ENCODE measurements at regions not wholly inside any gene's neighbourhood (a gene's known extent, or its start where the extent isn't known, plus 50 kb on each side); places are given as distances from the start of the nearest gene placed in this dataset.

- no peaks in the 10 kb centered on the region for H3K36me3 ChIP-seq
- TF ChIP-seq, protein P1, sequence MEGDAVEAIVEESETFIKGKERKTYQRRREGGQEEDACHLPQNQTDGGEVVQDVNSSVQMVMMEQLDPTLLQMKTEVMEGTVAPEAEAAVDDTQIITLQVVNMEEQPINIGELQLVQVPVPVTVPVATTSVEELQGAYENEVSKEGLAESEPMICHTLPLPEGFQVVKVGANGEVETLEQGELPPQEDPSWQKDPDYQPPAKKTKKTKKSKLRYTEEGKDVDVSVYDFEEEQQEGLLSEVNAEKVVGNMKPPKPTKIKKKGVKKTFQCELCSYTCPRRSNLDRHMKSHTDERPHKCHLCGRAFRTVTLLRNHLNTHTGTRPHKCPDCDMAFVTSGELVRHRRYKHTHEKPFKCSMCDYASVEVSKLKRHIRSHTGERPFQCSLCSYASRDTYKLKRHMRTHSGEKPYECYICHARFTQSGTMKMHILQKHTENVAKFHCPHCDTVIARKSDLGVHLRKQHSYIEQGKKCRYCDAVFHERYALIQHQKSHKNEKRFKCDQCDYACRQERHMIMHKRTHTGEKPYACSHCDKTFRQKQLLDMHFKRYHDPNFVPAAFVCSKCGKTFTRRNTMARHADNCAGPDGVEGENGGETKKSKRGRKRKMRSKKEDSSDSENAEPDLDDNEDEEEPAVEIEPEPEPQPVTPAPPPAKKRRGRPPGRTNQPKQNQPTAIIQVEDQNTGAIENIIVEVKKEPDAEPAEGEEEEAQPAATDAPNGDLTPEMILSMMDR (IDR thresholded peaks at IDR 0.05) = no peak
- H3K9me3 ChIP-seq = no peaks in the 10 kb centered on the region
- no peak for ATAC-seq (ENCODE audit: insufficient number of reproducible peaks, low FRiP score, low read depth)
- H3K4me1 ChIP-seq (ENCODE audit: control insufficient read depth in 1 of 2, low read depth in 2 of 2) = no peaks in the 10 kb centered on the region
- no peak overlapping the region for H3K4me3 ChIP-seq
- DNase-seq (ENCODE audit: low spot score) = no peak
- no peaks in the 10 kb centered on the region for H3K27me3 ChIP-seq (replicated peaks; ENCODE audit: insufficient read depth)
- H3K27ac ChIP-seq = no peak overlapping the region
Observed at GRCh38 chr1:104172243-104172681, 422.6 kb downstream of the AMY1C start.

DNA sequence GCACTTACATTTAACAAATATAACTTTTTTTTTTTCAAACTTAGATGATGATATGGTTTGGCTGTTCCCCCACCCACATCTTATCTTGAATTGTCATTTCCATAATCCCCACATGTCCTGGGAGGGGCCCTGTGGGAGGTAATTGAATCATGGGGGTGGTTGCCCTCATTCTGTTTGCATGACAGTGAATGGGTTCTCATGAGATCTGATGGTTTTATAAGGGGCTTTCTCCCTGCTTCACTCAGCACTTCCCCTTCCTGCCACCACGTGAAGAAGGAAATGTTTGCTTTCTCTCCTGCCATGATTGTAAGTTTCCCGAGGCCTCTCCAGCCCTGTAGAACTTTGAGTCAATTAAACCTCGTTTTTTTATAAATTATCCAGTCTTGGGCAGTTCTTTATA, 432.6 kb downstream of the AMY1C start:
- no peak for ATAC-seq (ENCODE audit: insufficient number of reproducible peaks, low FRiP score, low read depth)
- no peaks in the 10 kb centered on the region for H3K9me3 ChIP-seq
- no peaks in the 10 kb centered on the region for H3K36me3 ChIP-seq
- no peaks in the 10 kb centered on the region for H3K4me1 ChIP-seq (ENCODE audit: control insufficient read depth in 1 of 2, low read depth in 2 of 2)
- TF ChIP-seq, protein P1 (IDR thresholded peaks at IDR 0.05) = no peak
- DNase-seq (ENCODE audit: low spot score) = no peak
- H3K27ac ChIP-seq = no peak overlapping the region
- H3K27me3 ChIP-seq (replicated peaks; ENCODE audit: insufficient read depth) = no peaks in the 10 kb centered on the region
- no peak overlapping the region for H3K4me3 ChIP-seq

- DNase-seq (ENCODE audit: low spot score) (no peak), ATAC-seq (ENCODE audit: insufficient number of reproducible peaks, low FRiP score, low read depth) (no peak)
- H3K27ac ChIP-seq = no peak overlapping the region
- no peaks in the 10 kb centered on the region for H3K9me3 ChIP-seq
- no peaks in the 10 kb centered on the region for H3K36me3 ChIP-seq
- no peaks in the 10 kb centered on the region for H3K4me1 ChIP-seq (ENCODE audit: control insufficient read depth in 1 of 2, low read depth in 2 of 2)
- H3K27me3 ChIP-seq (replicated peaks; ENCODE audit: insufficient read depth) = no peaks in the 10 kb centered on the region
- TF ChIP-seq, protein P1 (IDR thresholded peaks at IDR 0.05) = no peak
- no peak overlapping the region for H3K4me3 ChIP-seq
Observed at GRCh38 chr1:104189207-104189606, 439.5 kb downstream of the AMY1C start.

GRCh38 chr1:104190821-104191220, 441.1 kb downstream of the AMY1C start:
- DNase-seq (ENCODE audit: low spot score) = no peak
- no peak for ATAC-seq (ENCODE audit: insufficient number of reproducible peaks, low FRiP score, low read depth)
- Histone ChIP-seq H3K36me3 (no peaks in the 10 kb centered on the region), H3K9me3 (no peaks in the 10 kb centered on the region), H3K4me3 (no peak overlapping the region), H3K27ac (no peak overlapping the region), H3K27me3 (replicated peaks; ENCODE audit: insufficient read depth) (no peaks in the 10 kb centered on the region), H3K4me1 (ENCODE audit: control insufficient read depth in 1 of 2, low read depth in 2 of 2) (no peaks in the 10 kb centered on the region)
- TF ChIP-seq, protein P1 (IDR thresholded peaks at IDR 0.05) = no peak

DNA sequence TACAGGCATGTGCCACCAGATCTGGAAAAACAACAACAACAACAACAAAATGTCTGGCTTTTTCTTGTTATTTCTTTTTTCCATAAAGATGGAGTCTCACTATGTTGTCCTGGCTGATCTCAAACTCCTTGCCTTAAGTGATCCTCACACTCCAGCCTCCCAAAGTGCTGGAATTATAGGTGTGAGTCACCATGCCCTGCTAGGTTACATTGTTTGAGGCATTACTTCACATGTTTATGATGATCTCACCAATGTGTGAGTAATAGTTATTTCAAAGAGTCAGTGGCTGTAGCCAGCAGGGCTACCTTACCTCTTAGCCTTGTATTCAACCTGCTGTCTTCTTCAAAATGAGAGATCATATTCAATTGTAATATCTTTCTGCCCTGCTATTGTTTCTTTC, 445.7 kb downstream of the AMY1C start:
- no peaks in the 10 kb centered on the region for H3K27me3 ChIP-seq (replicated peaks; ENCODE audit: insufficient read depth)
- no peak overlapping the region for H3K4me3 ChIP-seq
- no peaks in the 10 kb centered on the region for H3K9me3 ChIP-seq
- DNase-seq (ENCODE audit: low spot score) (no peak), ATAC-seq (ENCODE audit: insufficient number of reproducible peaks, low FRiP score, low read depth) (no peak)
- H3K4me1 ChIP-seq (ENCODE audit: control insufficient read depth in 1 of 2, low read depth in 2 of 2) = no peaks in the 10 kb centered on the region
- H3K36me3 ChIP-seq = no peaks in the 10 kb centered on the region
- no peak overlapping the region for H3K27ac ChIP-seq
- TF ChIP-seq, protein P1 (IDR thresholded peaks at IDR 0.05) = no peak

Measured in thoracic aorta (tissue), 2 donors.